Gastroesophageal sphincter (tissue), 4 donors: ENCODE measurements at regions not wholly inside any gene's neighbourhood (a gene's known extent, or its start where the extent isn't known, plus 50 kb on each side); places are given as distances from the start of the nearest gene placed in this dataset.

Experiments used
- ATAC-seq: fragments of 150-250 bp; one replicate; pipeline ENCODE4 v1.9.1; 2016; ENCODE audit warnings: mild to moderate bottlenecking, moderate library complexity
- H3K27ac ChIP-seq, 4 donors: fragments of 200-600 bp; sonication (generic) in 3 of 4; 1 replicate in 3 of 4; 2 replicates in 1 of 4; pipeline ENCODE4 v1.5.1; 2016 to 2019
- H3K27me3 ChIP-seq: fragments of 200-600 bp; sonication (generic); one replicate; pipeline ENCODE4 v1.5.1; 2019
- H3K36me3 ChIP-seq, 2 donors: fragments of 200-600 bp; sonication (generic); one replicate each; pipeline ENCODE4 v1.5.1; 2019; ENCODE audit warnings: control low read depth in 1 of 2
- H3K4me1 ChIP-seq, 3 donors: fragments of 200-600 bp; sonication (generic); 1 replicate in 2 of 3; 2 replicates in 1 of 3; pipeline ENCODE4 v1.5.1; 2016 to 2019; ENCODE audit warnings: control low read depth in 2 of 3
- H3K4me3 ChIP-seq, 2 donors: fragments of 200-600 bp; sonication (generic); one replicate each; pipeline ENCODE4 v1.5.1; 2019; ENCODE audit warnings: mild to moderate bottlenecking in 1 of 2, moderate library complexity in 1 of 2
- H3K9me3 ChIP-seq, 3 donors: fragments of 200-600 bp; sonication (generic); one replicate each; pipeline ENCODE4 v1.5.1; 2017 to 2019; ENCODE audit warnings: control low read depth in 2 of 3
- CTCF ChIP-seq, 4 experiments: fragments of 200-600 bp in 2 of 4; fragments of 450-650 bp in 2 of 4; sonication (generic) in 1 of 4; IDR thresholded peaks; one replicate each; pipeline ENCODE4 v1.5.1; 2017 to 2019; ENCODE audit warnings: antibody characterized with exemption in 4 of 4, mild to moderate bottlenecking in 2 of 4, moderate library complexity in 2 of 4
- EP300 ChIP-seq: sonication (generic); formaldehyde crosslinking; IDR thresholded peaks from one replicate; pipeline ENCODE4 v1.6.1; 2017; ENCODE audit warnings: antibody characterized with exemption, mild to moderate bottlenecking
- POLR2A ChIP-seq, 2 donors: fragments of 450-650 bp; IDR thresholded peaks; one replicate each; pipeline ENCODE4 v1.6.1; 2017; ENCODE audit warnings: antibody characterized with exemption in 2 of 2, mild to moderate bottlenecking in 2 of 2, moderate library complexity in 1 of 2
- POLR2AphosphoS5 ChIP-seq: sonication (generic); formaldehyde crosslinking; IDR thresholded peaks from one replicate; pipeline ENCODE4 v1.6.1; 2017; ENCODE audit warnings: antibody characterized with exemption
- WGBS, 2 donors: methylation state at CpG; one replicate each; pipeline ENCODE4 v1.1.5; 2018; ENCODE audit warnings: low coverage in 1 of 2; 5-methylcytosine and 5-hydroxymethylcytosine counted together

GRCh38 chr1:9449110-9449627 is 90.1 kb upstream of the SLC25A33 start:
- WGBS, 2 donors, result 10 to 23% methylated on average over 2 to 8 of the region's 10 CpGs
- peak; percentile 59 for ATAC-seq
- Histone ChIP-seq H3K27me3 (no peaks in the 10 kb centered on the region), H3K9me3 (no peaks in the 10 kb centered on the region), H3K4me1 (peaks cover 0 to 35% (median 3%) of the 10 kb centered on the region in 3 donors), H3K27ac (peak overlapping the region in 3 of 4 donors; percentile 68 to 72 (median 69)), H3K4me3 (no peak overlapping the region), H3K36me3 (no peaks in the 10 kb centered on the region)
- TF ChIP-seq POLR2AphosphoS5, result peak; percentile 81
- no peak for TF ChIP-seq EP300
- no peak for TF ChIP-seq CTCF (IDR thresholded peaks at IDR 0.05)

- no peaks in the 10 kb centered on the region for H3K36me3 ChIP-seq
- H3K4me3 ChIP-seq, result no peak overlapping the region
- no peaks in the 10 kb centered on the region for H3K9me3 ChIP-seq
- no peaks in the 10 kb centered on the region for H3K27me3 ChIP-seq
- WGBS, 2 donors, result 94 to 100% methylated on average over 3 to 5 of the region's 12 CpGs
- TF ChIP-seq POLR2AphosphoS5 (no peak), EP300 (no peak), CTCF (IDR thresholded peaks at IDR 0.05) (no peak), POLR2A (IDR thresholded peaks at IDR 0.05) (no peak)
- H3K4me1 ChIP-seq, result peaks cover 0 to 35% (median 3%) of the 10 kb centered on the region in 3 donors
- peak overlapping the region in 3 of 4 donors; percentile 68 to 72 (median 69) for H3K27ac ChIP-seq
- ATAC-seq, result no peak
Observed at GRCh38 chr1:9449976-9450696, 89.1 kb upstream of the SLC25A33 start.

- ATAC-seq, result no peak
- 75 to 81% methylated on average over 6 to 8 of the region's 8 CpGs for WGBS, 2 donors
- Histone ChIP-seq H3K4me1 (peaks cover 0 to 44% (median 3%) of the 10 kb centered on the region in 3 donors), H3K27me3 (no peaks in the 10 kb centered on the region), H3K27ac (no peak overlapping the region), H3K9me3 (no peaks in the 10 kb centered on the region), H3K4me3 (no peak overlapping the region), H3K36me3 (no peaks in the 10 kb centered on the region)
- no peak for TF ChIP-seq POLR2A (IDR thresholded peaks at IDR 0.05)
- no peak for TF ChIP-seq CTCF (IDR thresholded peaks at IDR 0.05)
- no peak for TF ChIP-seq EP300
- no peak for TF ChIP-seq POLR2AphosphoS5
Observed at GRCh38 chr1:9451081-9451480, 88.2 kb upstream of the SLC25A33 start.

- Histone ChIP-seq H3K4me3 (no peak overlapping the region), H3K27me3 (no peaks in the 10 kb centered on the region), H3K4me1 (peaks cover 0 to 46% (median 3%) of the 10 kb centered on the region in 3 donors), H3K9me3 (no peaks in the 10 kb centered on the region), H3K36me3 (no peaks in the 10 kb centered on the region), H3K27ac (no peak overlapping the region)
- 76% methylated on average over 5 to 6 of the region's 6 CpGs for WGBS, 2 donors
- ATAC-seq, result no peak
- TF ChIP-seq EP300 (no peak), CTCF (IDR thresholded peaks at IDR 0.05) (no peak), POLR2AphosphoS5 (no peak), POLR2A (IDR thresholded peaks at IDR 0.05) (no peak)
Observed at GRCh38 chr1:9452516-9453140, 86.6 kb upstream of the SLC25A33 start.
